ENCODE measurements at regions not wholly inside any gene's neighbourhood (a gene's known extent, or its start where the extent isn't known, plus 50 kb on each side); places are given as distances from the start of the nearest gene placed in this dataset.
A peak's percentile ranks its signal among the peaks of the same experiment; 100 is the strongest.

DNA sequence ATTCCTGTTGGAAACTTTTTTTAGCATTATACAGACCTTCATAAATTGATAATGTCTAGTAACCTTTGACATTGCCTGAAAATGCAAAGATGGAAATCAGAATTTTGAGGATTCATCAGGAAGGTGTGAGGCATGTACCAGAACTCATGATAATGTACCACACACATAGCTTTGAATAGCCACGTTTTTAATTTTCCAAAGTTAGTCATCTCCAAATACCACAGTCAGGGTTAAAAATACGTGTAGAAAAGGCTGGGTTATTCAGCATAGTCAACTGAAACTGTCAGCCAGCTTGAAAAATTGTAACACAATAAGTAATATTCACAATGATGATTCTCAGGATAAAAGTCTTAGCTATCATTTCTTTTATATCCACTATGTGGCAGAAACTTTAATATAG is 102.0 kb upstream of the THRB start:
- no peak for DNase-seq

DNA sequence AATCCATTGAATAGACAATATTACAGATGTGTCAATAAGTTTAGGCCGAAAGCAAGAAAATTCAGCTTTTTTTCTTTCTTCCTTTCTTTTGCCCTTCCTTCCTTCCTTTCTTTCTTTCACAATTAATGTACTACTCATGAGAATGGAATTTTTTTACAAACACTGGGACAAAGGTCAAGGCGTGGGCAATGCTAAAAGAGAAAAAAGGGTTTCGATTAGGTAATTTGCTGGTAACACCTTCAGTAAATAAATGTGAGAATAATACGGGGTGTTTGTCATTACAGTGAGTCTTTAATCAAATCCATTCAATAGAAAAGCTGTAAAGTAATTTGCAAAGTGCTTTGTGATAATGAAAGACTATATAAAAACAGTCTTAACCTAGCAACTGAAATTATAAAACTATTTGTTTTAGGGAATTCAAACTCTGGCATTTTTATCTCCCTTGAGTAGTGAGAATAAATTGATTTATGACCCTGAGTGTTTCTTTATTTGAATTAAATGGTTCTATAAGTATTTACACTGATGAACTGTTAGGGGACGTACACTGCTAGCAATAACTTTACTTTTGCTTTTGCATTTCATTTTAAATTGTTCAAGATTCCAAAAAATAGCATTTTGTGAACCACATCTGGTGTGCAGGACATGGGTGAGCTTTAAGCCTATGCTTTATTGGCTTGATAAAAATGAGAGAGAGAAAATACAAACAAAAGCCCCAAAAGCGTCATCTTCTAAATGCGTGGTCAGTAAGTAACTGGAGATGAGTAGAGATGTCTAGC is 104.2 kb upstream of the THRB start:
- peak in 1 of 2 donors; percentile 32 for DNase-seq

- peak; percentile 82 to 86 for DNase-seq
These were observed 106.7 kb upstream of the THRB start for GRCh38 chr3:24601066-24601939.

GRCh38 chr3:24604215-24604614 is 109.6 kb upstream of the THRB start:
- no peak for DNase-seq

GRCh38 chr3:24605511-24606028 is 110.9 kb upstream of the THRB start:
- DNase-seq: no peak

- DNase-seq: no peak
These were observed 112.6 kb upstream of the THRB start for GRCh38 chr3:24607281-24607680.

DNA sequence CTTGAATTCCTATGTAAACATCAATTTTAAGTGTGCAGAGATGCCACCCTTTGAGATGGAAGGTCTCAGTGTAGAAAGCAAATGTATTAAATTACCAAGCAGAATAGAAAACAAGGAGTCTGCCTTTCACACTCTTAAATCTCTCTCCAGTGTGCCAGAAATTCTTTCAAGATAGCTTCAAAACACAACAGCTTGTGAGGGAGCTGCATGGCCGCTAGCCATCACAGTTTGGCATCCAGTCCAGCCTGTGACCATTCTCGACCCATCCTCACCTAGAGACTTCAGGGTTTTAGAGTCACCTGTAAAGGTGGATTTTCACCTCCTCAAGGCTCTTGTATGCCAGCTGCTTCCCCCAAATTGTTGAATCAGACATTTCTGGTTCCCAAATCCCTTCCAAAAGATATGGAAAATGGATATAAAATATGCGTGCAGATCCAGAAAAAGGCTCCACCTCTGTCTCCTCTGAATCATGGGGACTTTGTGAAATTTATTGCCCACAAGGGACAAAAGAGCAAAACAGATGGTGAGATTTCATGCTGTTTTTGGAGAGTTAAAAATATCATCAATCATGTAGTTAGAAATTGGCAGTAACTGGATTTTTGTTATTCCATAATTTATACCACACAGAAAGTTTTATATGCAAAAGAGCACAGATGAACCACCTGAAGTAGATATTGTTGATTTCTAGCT is 114.2 kb upstream of the THRB start:
- no peak for DNase-seq

- DNase-seq: no peak
These were observed 119.7 kb upstream of the THRB start for GRCh38 chr3:24614359-24614758.

DNA sequence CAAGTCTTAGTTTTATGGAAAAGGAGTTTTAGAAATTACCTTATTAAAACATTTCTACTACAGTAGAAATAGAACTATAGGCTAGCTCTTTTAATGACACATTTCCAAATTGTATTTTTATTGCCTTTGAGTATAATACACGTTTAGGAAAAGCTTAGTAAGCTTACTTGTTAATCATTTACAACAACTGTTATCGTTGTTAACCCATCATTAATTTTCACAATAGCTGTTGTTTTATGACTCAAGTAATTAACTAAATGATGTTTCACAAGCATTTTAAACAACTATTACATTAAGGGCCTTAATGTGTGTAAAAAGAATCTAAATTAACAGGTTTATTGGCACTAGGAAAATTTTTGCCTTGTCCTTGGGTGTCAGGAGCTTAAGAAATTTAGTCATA is 120.5 kb upstream of the THRB start:
- no peak for DNase-seq

- DNase-seq: no peak
These were observed 121.6 kb upstream of the THRB start for GRCh38 chr3:24616110-24616829.

- DNase-seq: no peak
These were observed 127.5 kb upstream of the THRB start for GRCh38 chr3:24622138-24622537.

GRCh38 chr3:24622696-24623225 is 128.1 kb upstream of the THRB start:
- no peak for DNase-seq

- DNase-seq: no peak
These were observed 129.0 kb upstream of the THRB start for GRCh38 chr3:24623657-24624056.

DNA sequence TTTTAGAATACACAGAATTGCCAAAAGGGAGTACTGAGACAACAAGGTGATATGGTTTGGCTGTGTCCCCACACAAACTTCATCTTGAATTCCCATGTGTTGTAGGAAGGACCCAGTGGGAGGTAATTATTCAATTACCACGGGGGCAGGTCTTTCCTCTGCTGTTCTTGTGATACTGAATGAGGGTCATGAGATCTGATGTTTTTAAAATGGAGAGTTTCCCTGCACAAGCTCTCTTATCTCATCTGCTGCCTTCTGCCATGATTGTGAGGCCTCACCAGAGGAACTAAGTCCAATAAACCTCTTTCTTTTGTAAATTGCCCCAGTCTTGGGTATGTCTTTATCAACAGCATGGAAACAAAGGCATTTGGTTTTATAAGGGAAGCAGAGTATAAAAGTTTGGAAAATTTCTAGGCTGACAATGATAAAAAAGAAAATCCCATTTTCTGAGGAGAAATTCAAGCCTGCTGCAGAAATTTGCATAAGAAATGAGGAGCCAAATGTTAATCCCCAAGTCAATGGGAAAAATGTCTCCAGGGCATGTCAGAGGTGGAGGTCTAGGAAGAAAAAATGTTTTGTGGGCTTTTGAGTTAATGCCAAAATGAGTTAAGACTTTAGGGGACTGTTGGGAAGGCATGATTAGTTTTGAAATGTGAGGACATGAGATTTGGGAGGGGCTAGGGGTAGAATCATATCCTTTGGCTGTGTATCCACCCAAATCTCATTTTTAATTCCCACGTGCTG is 130.5 kb upstream of the THRB start:
- DNase-seq: no peak

GRCh38 chr3:24628523-24629258 is 134.0 kb upstream of the THRB start:
- no peak for DNase-seq

- DNase-seq: no peak
These were observed 136.8 kb upstream of the THRB start for GRCh38 chr3:24631481-24631880.

DNA sequence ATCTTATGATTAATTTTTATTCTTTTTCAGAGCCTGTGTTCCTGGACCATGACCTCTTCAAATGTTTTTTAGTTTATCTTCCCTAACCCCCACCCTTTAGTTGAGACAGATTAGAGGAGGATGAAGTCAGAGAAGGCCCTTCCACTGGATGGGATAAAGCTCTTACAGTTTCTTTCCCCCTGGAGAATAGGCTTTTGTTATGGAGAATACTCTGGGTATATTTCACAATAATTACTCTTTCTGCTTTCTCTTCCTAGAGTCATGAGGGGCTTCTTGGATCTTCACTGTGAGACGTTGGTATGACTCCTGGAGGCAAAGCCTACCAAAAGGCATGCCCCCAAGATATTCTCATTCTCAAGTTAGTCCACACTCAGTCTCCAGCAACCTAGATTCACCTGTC is 144.4 kb upstream of the THRB start:
- no peak for DNase-seq

- DNase-seq: no peak
These were observed 145.1 kb upstream of the THRB start for GRCh38 chr3:24639481-24640329.

GRCh38 chr3:24640330-24640877 is 145.8 kb upstream of the THRB start:
- DNase-seq: peak; percentile 14 to 35
